Calu3 (cell line): ENCODE measurements at regions not wholly inside any gene's neighbourhood (a gene's known extent, or its start where the extent isn't known, plus 50 kb on each side); places are given as distances from the start of the nearest gene placed in this dataset.

Source experiments
- BruUV-seq: library from RNA; stranded (reverse); fragments of 400-500 nt; replicated peaks from 2 replicates; lab custom pipeline; 2021; lab: Mats Ljungman, UMichigan
- CTCF ChIA-PET: fragments of 300-600 bp; sonication (Branson Sonifier 250); formaldehyde crosslinking; loops from one replicate; lab custom pipeline; 2022; ENCODE audit warnings: antibody characterized with exemption; lab: Charles Lee
- DNase-seq: peaks from one replicate; pipeline ENCODE4 v3.0.0; 2022
- H3K27ac Mint-ChIP-seq: one replicate; pipeline ENCODE4 v1.8.0; 2022; ENCODE audit warnings: mixed read lengths; ENCODE audit not compliant: unreplicated experiment
- H3K27me3 Mint-ChIP-seq: one replicate; pipeline ENCODE4 v1.8.0; 2022; ENCODE audit warnings: mixed read lengths; ENCODE audit not compliant: unreplicated experiment
- H3K36me3 Mint-ChIP-seq: one replicate; pipeline ENCODE4 v1.8.0; 2022; ENCODE audit warnings: mild to moderate bottlenecking, moderate library complexity, mixed read lengths; ENCODE audit not compliant: insufficient read depth, unreplicated experiment
- H3K4me1 Mint-ChIP-seq: one replicate; pipeline ENCODE4 v1.8.0; 2022; ENCODE audit warnings: mild to moderate bottlenecking, low read depth, mixed read lengths; ENCODE audit not compliant: unreplicated experiment
- H3K4me3 Mint-ChIP-seq: one replicate; pipeline ENCODE4 v1.8.0; 2022; ENCODE audit warnings: mild to moderate bottlenecking, low read depth, moderate library complexity, mixed read lengths; ENCODE audit not compliant: unreplicated experiment
- H3K9me3 Mint-ChIP-seq: one replicate; pipeline ENCODE4 v1.8.0; 2022; ENCODE audit warnings: low read depth, mixed read lengths; ENCODE audit not compliant: unreplicated experiment
- CTCF ChIP-seq: fragments of 200-600 bp; IDR thresholded peaks from one replicate; pipeline ENCODE4 v1.8.0; 2022; ENCODE audit warnings: antibody characterized with exemption; ENCODE audit not compliant: unreplicated experiment
- intact Hi-C: fragments of 100-400 bp; cut with micrococcal nuclease; formaldehyde crosslinking; loops from one replicate; pipeline ENCODE4 v1.10.0; 2022; ENCODE audit not compliant: unreplicated experiment

GRCh38 chr1:98497497-98497896 lies 164.0 kb upstream of the SNX7 start:
- TF ChIP-seq CTCF = no peak
- BruUV-seq = no TSS peak
- Mint-ChIP-seq H3K4me3 (no peak overlapping the region), H3K9me3 (peaks cover 3% of the 10 kb centered on the region), H3K27ac (no peak overlapping the region), H3K27me3 (no peaks in the 10 kb centered on the region), H3K4me1 (no peaks in the 10 kb centered on the region), H3K36me3 (no peaks in the 10 kb centered on the region)
- CTCF ChIA-PET = no interaction called here
- DNase-seq = no peak
- intact Hi-C loops = no loop called here

GRCh38 chr1:98496256-98496995 lies 165.1 kb upstream of the SNX7 start:
- no peaks in the 10 kb centered on the region for H3K27me3 Mint-ChIP-seq
- intact Hi-C loops = no loop called here
- no peak overlapping the region for H3K4me3 Mint-ChIP-seq
- DNase-seq = no peak
- no TSS peak for BruUV-seq
- H3K9me3 Mint-ChIP-seq = no peaks in the 10 kb centered on the region
- H3K27ac Mint-ChIP-seq = no peak overlapping the region
- H3K4me1 Mint-ChIP-seq = no peaks in the 10 kb centered on the region
- H3K36me3 Mint-ChIP-seq = no peaks in the 10 kb centered on the region
- CTCF ChIA-PET = no interaction called here
- no peak for TF ChIP-seq CTCF

GRCh38 chr1:98493469-98493868 lies 168.1 kb upstream of the SNX7 start:
- DNase-seq = no peak
- intact Hi-C loops = no loop called here
- Mint-ChIP-seq H3K27me3 (no peaks in the 10 kb centered on the region), H3K4me3 (no peak overlapping the region), H3K9me3 (no peaks in the 10 kb centered on the region), H3K4me1 (no peaks in the 10 kb centered on the region), H3K36me3 (no peaks in the 10 kb centered on the region), H3K27ac (no peak overlapping the region)
- no TSS peak for BruUV-seq
- no peak for TF ChIP-seq CTCF
- CTCF ChIA-PET = no interaction called here

- H3K36me3 Mint-ChIP-seq = no peaks in the 10 kb centered on the region
- TF ChIP-seq CTCF = no peak
- BruUV-seq = no TSS peak
- intact Hi-C loops = no loop called here
- H3K4me1 Mint-ChIP-seq = no peaks in the 10 kb centered on the region
- H3K27me3 Mint-ChIP-seq = no peaks in the 10 kb centered on the region
- no peak overlapping the region for H3K4me3 Mint-ChIP-seq
- no peak for DNase-seq
- H3K9me3 Mint-ChIP-seq = no peaks in the 10 kb centered on the region
- CTCF ChIA-PET = no interaction called here
- H3K27ac Mint-ChIP-seq = no peak overlapping the region
Measured at GRCh38 chr1:98490099-98490498, 171.4 kb upstream of the SNX7 start.
